GM18502 (cell line): ENCODE measurements at regions not wholly inside any gene's neighbourhood (a gene's known extent, or its start where the extent isn't known, plus 50 kb on each side); places are given as distances from the start of the nearest gene placed in this dataset.
A peak's percentile ranks its signal among the peaks of the same experiment; 100 is the strongest.
"Not testable (repeated sequence)": the region's sequence is repeated elsewhere in the genome, so short reads cannot be mapped to it uniquely, and the experiment has no call there.

ENCODE experiments used
- ATAC-seq: cut with Tn5 transposase; IDR thresholded peaks from one replicate; pipeline ENCODE4 v1.9.1; 2021; ENCODE audit warnings: mild to moderate bottlenecking; ENCODE audit not compliant: unreplicated experiment, poor library complexity

DNA sequence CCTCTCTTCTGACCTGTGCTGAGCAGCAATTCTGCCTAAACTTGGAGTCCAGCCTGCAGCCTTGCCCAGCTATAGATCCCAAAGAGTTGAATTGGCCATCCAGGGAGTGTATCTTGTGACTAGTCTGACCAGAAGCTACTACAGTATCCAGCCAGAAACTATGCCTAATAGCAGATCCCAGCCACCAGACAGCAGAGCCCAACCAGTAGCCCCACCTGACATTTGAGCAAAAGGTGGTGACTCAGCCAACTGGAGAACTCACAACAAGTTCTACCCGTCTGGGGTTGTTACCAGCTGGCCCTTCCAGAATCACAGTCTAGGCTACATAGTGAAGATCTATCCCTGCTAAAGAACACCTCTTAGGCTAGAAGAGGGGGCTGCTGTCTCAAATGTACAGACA lies 315.0 kb downstream of the CRPPA start:
- ATAC-seq: no peak

GRCh38 chr7:16099302-16099849 lies 322.0 kb downstream of the CRPPA start:
- no peak for ATAC-seq

DNA sequence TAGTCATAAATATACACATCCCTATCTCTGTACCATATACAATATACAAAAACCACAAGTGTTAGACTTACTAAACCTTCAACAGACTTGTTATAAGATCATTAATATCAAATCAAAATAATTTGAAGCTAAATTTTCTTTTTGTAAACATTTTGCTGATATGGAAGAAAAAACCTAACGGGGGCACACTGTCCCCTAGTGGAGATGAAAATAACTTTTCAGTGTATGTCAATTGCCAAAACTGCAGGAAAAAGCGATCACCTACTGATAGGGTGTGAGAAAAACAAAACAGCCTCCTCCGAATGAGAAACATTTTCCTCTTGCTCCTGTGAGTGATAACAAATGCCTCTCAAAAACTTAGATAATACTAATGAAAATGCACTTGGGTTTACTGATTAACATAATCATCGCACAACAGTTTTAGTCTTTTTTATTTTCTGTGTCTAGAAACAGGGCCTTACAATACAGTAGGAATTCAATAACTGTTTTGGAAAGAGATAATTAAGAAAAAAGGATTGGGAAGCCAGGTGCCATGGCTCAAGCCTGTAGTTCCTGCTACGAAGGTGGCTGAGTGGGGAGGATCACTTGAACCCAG lies 322.7 kb downstream of the CRPPA start:
- no peak for ATAC-seq

GRCh38 chr7:16098058-16098457 lies 323.3 kb downstream of the CRPPA start:
- no peak for ATAC-seq

DNA sequence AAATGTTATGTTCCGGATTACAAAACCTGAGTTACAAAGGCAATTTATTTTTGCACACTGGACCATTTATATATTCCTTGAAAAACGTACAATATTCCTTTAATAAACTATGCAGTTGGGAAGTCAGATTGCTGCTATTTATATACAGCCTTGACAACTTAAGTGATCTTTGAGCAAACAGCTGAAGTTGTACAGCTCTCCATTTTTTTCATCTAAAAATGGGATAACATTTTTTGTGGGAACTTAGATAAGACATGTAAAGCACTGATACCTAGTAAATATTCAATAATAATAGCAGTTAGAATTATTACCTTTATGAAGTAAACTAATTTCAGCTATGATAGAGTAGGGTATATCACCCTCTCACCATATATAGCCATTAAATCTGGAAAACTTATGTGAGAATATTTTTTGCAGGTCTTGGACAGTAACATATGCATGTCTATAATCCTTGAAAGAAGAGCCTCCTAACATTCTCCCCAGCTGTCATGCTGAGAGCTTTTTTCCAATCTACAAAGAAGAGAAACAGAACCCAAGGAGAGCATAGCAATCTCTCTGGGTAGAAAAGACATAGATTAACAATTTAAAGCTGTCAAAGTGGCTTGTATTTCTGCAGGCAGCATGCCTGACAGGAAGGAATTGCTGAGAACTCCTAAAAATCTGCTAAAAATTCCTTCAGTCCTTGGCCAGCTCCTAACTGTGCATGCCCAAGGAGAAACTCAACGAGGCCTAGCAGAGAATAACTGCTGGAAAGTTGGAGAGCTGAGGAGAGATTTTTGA lies 326.0 kb downstream of the CRPPA start:
- no peak for ATAC-seq

- no peak for ATAC-seq
These were observed 326.7 kb downstream of the CRPPA start for GRCh38 chr7:16094651-16095050.

GRCh38 chr7:16092711-16093110 lies 328.6 kb downstream of the CRPPA start:
- ATAC-seq: no peak

GRCh38 chr7:16091701-16092310 lies 329.5 kb downstream of the CRPPA start:
- ATAC-seq: no peak

- ATAC-seq: no peak
These were observed 331.5 kb downstream of the CRPPA start for GRCh38 chr7:16089801-16090200.

DNA sequence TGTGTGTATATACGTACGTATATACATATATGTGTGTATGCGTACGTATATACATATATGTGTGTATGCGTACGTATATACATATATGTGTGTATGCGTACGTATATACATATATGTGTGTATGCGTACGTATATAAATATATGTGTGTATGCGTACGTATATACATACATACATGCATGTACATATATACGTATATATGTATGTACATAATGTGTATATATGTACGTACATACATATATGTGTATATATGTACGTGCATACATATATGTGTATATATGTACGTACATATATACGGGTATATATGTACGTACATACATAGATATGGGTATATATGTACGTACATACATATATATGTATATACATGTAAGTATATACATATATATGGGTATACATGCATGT lies 332.1 kb downstream of the CRPPA start:
- ATAC-seq: no peak

DNA sequence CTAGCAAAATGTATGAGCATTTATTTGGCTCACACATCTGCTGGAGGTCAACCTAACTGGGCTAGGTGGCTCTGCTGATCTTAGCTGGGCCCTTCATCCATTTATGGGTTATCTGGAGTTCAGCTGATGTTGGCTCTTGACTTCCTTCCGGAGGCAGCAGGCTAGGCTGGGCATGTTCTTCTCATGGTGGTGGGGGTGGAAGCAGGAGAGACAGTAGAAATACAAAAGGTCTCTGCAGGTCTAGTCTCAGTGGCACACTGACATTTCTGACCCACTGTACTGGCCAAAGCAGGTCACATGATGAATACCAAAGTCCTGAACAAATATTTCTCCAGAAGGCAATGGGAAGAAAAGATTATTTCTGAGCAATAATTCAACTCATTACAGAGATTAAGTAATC lies 334.6 kb downstream of the CRPPA start:
- no peak for ATAC-seq

- ATAC-seq: not testable (repeated sequence)
These were observed 335.6 kb downstream of the CRPPA start for GRCh38 chr7:16085780-16086179.

DNA sequence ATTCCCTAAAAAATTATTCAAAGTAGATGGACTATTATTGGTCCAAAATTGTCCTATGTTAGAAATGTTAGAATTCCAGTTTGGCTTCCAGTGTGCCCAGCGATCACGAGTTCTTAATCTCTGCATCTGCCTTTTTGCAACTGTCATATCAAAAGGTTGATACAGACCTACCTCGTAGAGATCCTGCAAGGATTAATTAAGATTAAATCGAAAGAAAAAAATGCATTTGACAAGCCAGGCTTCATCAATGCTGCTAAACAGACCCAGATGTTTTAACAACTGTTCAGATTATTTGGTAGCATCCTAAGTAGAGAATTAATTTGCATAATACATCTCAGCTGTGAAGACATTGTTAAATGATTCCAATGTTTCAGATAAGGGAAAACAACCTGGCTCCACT lies 336.5 kb downstream of the CRPPA start:
- no peak for ATAC-seq

DNA sequence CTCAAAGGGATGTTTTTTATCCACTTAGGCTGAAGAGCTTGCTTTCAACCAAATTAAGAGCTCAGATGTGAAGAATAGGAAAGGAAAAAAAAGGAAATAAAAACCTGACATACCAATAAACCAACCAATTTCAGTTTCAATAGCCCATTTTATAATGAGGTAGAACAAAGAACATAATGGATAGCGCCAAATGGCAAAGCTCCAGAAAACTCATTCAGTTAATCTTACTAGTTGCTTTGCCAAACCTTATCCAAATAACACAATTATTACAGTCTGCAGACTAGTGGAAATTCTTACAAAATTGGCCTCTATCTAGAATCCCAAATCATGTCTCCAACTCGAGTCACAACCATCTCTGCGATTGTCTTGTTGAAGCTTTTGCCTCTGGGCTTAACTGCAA lies 337.0 kb downstream of the CRPPA start:
- ATAC-seq: no peak

DNA sequence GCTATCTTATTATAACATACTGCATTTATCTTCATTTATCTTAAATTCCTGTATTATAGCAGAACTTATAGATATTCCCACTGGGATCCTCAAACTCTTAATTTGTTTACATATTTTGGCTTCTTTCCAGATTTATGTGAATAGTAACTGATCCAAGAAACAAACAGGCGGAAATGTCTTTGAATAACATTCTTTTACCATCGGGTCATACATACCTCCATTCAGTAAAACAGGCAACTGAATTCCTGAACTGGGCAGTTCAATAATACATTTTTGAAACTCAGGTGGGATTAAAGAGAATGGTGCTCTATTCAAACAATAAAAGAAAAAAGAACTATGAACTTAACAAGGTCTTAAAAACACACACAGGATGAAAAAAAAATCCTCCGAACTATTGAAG lies 337.4 kb downstream of the CRPPA start:
- no peak for ATAC-seq

DNA sequence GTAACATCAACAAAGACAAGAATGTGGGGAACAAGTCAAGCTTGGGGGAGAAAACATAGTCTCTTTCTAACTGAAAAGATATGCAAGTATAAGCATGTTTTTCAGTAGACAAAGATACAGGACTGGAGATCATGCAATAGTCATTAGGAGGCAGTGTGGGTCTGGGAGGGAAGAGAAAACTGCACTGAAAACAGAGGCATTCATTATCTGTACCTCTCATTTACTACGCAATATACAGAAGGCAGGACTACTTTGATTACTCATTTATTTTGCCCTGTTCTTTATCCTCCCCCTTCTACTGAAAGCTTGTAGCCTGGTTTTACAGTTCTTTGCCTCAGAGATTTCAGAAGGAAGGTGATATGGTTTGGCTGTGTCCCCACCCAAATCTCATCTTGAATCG lies 341.2 kb downstream of the CRPPA start:
- no peak for ATAC-seq

DNA sequence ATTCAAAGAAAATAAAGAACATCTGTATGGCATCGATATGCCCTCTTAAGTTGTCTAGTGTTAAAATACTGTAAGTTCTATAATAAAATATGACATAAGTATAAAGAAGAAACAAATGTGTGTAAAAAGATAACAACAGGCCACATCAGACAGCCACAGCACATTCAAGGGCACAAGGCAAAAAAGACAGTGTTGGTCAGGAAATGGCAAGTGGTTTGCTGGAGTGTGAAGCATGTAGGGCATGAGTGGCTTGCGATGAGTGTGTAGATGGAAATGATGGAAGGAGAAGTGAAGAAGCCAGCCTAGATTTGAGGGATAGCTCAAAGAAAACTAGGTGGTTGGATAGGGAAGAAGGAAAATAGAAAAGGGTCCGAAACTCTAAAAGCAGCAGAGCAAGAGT lies 341.6 kb downstream of the CRPPA start:
- ATAC-seq: no peak

- ATAC-seq: peak; percentile 79
These were observed 343.0 kb downstream of the CRPPA start for GRCh38 chr7:16078076-16078952.

DNA sequence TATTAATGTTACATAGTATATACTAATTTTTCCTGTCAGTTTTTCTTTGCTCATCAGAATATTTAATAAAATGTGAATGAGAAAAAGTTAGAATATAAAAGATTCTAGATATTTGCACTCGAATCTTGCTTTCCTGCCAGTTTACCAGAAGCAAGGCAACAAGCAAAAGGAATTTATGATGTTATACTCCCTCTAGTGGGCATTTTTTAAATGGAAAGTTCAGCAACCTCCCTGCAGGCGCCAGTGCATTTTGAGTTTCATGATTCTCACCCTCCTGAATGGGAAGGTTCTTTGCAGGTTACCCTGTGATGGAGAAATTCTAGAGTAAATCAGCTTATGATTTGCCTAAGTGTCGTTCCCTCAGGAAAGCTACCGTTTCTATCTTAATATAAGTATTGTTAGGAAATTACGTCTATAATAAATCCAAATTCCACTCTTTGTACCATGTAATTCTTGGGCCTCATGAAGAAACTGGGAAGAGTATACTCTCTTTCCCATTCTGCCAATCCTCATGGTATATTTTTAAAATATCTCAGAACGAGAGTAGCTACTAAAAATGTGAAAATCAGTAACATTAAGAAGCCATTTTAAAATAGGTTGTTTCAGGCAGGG lies 350.0 kb downstream of the CRPPA start:
- ATAC-seq: peak; percentile 87

GRCh38 chr7:16070806-16071205 lies 350.5 kb downstream of the CRPPA start:
- no peak for ATAC-seq
